Activated CD8-positive, alpha-beta memory T cell treated with anti-CD3 and anti-CD28 coated beads, Interleukin-2, amount 50 U/mL, for 24 hours (primary cell): ENCODE measurements at regions not wholly inside any gene's neighbourhood (a gene's known extent, or its start where the extent isn't known, plus 50 kb on each side); places are given as distances from the start of the nearest gene placed in this dataset.

Source experiments
- DNase-seq: peaks from one replicate; pipeline ENCODE4 v3.0.0-alpha.2; 2020; ENCODE audit errors: extremely low read depth

DNA sequence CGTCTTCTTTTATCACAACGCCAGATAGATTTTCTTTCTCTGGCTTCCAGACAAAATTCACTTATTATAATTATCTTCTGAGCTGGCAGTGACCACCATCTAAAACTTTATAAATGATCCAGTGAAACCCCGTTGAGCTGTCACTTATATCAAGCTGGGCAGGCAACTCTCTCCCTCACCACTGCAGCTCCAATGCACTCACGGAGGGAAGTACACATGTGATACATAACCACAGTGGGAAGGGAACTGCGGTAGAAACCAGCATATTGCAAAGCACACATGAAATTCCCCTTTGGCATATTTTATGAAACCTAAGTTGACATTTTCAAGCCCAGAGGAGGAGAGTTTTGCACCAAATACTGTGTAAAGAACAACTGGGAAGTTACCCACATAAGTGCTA lies 536.9 kb downstream of the HACE1 start:
- DNase-seq, result no peak

DNA sequence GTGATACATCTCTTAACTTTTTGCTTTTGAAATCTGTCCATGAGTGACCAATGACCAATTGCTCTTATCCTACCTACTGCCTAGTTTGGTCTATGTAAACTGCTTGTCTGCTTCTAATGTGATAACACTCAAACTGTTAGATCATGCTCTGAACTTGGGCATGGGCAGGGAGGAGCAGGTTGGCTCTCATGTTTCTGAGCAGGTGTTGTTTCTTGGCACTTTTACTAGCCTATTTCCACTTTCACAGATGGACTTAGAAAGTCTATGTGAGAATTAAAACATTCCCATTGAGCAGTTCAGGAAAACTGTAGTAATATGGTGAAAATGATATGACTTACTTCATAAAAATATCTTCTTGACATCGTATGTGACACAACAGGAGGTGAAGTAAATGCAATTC lies 538.4 kb downstream of the HACE1 start:
- DNase-seq, result no peak

DNA sequence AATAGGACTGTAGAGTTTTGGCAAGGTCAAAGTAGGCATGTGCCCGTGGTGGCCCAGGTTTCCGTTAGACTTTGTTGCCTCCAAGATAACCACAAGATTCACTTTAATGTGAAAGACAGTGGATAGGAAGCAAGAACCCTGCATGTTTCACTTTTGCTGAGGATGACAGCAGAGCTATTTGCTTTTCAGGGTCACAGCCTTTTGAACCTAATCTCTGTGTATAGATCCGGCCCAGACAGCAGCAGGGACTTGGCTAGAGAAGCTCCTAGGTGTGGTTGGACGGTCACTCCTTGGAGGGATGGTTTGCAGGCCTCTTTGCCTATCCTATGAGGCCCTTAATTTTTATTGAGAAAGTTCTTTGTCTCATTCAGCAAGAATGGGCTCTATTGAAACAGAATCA lies 538.8 kb downstream of the HACE1 start:
- no peak for DNase-seq

DNA sequence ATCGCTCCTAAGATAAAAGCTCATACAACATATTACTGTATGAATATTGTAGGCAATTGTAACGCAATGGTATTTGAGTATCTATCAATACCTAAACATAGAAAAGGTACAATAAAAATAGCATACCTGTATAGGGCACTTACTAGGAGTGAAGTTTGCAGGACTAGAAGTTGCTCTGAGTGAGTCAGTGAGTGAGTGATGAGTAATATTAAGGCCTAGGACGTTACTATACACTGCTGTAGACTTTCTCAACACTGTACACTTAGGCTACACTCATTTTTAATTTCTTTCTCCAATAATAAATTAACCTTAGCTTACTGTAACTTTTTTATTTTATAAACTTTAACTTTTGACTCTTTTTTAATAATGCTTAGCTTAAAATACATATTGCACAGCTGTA lies 546.9 kb downstream of the HACE1 start:
- DNase-seq, result no peak

DNA sequence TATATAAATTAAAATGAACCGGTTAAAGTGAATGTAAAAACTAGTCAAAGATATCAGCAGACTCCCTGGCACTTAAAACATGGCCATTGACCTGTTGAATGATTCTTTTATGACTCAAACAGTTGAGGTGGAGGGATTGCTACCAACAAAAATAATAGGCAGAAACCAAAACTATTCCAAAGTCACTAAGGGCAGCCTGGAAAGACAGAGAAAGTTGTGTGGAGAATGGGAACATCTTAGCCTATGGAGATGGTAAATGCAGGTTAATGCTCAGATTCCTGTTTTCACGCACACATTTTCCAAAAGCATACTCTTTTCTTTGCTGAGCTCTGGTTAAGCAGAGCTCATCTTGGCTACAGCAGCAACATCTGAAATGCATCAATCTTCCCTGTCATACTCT lies 553.5 kb downstream of the HACE1 start:
- no peak for DNase-seq

DNA sequence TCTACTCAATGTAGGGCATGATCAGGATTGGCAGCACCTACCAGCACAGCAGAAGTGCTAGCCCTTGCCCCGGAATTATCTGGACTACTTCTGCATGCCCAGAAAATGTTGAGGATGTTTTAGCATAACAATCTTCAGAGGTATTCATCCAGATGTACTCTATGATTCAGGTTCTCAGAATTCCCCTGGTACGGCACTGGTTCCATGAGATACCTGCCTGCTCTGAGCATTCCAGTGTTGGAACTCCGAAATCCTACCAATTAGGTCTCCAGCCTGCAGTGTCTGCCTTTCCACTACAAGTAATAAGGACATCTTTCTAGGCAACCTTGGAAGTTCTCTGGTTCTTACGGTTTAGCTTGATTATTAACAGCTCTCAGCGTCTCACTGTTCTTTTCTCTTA lies 554.5 kb downstream of the HACE1 start:
- no peak for DNase-seq

DNA sequence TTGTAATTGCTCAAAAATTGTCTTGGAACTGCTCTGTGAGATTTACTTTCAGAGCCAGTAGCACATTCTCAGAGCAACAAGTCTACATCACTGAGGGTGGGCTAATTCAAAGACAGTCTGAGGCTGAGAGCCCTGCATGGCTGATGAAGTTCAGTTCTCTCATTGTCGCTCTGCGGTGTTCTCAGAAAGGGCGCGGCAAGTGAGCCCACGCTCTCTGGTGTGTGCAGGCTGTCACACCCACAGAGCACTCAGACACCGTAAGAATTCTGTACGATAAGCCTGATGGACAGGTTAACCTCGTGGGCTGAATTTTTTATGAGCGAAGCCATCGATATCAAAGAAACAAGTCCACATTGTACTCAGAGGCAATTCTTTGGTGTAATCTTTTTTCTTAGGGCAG lies 557.8 kb downstream of the HACE1 start:
- DNase-seq, result no peak

DNA sequence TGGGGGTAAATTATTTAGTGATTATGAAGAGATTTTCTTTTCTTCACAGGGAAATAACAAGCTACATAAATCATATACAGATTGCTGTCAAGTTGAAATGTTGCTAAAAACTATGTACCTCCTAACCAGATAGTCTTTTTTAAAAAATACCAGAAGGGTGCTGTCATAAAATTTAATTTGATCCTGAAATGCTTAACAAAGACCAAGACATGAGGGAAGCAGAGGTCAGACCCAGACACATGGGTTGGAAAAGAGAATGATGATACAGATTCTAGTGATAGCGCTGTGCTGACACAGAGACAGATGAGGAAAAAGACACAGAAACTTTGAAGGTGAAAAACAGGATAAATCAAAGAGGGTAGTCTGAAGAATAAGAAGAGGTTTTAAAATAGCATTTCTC lies 573.1 kb downstream of the HACE1 start:
- no peak for DNase-seq

DNA sequence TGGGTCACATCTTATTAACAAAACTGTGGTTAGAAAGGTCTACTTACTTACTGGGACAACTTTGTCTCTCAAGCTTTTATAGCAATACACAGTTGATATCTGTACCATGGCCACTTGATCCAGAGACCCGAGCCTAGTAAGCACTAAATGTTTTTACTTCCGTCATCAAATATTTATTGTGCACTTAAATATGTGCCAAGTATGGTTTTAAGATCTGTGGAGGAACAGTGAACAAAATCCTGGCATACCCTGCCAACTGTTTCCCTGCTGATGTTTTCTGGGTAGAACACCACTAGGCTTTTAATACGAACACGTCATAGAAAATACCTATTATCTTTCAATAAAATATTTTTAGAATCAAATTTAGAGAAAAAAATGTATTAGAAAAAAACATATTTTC lies 574.8 kb downstream of the HACE1 start:
- DNase-seq, result no peak

DNA sequence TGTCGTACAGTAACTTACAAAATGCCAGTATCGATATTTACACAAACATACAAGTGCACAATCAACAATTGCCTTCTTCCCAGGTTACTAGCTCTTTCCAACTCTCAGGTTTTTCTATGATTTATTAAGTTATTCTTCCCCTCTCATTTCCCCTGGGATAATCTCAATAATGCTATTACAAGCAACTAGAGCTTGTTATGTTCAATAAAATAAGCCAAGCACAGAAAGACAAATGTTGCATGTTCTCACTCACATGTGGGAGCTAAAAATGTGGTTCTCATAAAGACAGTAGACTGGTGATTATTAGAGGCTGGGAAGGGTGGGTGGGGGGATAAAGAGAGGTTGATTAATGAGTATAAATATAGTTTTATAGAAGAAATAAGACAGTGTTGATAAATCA lies 577.1 kb downstream of the HACE1 start:
- no peak for DNase-seq

DNA sequence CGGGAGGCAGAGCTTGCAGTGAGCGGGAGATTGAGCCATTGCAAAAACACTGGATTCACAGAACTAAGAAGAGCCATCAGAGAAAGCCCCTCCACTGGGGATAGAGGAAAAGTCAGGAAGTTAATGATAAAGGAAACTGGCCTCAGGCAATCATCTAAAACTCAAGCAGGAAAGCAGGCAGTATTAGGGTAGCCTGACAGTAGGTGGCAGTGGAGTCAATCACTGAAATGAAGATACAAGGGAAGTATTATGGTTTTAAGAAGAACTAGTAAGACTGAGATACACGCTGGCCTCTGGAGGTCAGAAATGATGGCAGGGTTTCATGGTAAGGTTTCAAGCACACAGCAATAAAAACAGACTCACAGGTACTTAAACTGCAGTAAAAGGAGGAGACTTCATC lies 578.3 kb downstream of the HACE1 start:
- DNase-seq, result no peak

DNA sequence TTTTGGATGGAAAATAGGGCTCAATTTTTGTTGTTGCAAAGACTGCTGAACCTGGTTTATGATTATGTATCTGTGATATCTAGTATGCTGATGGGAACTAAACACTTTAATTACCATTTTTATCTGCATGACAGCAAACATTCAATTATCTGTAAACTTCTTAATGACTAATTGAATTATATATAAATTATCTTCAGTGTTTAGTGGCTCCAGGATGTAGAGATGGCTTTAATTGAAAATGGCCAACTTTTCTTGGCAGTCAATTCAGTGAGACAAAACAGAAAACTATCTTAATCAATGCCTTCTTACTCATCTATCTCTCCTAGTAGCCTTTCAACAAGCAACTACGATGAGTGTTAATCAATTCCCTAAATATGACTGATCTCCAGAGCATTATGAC lies 591.3 kb downstream of the HACE1 start:
- DNase-seq, result no peak

DNA sequence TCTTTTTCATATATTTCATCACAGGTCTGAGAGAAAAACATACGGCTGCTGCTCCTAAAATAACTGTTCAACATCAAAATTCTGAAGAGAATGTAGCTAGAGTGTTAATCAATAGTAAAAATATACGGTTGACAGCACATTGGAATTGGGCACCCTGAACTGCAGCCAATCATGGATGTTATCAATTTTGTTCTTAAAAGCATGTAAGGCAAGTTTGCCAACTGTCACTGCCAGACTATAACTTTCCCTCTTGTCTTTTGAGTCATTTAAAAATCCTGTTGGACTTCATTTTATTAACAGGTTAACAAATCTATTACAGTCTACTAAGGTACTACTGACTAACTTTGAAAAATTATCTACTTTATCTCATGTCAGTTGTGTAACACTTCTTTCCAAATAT lies 592.8 kb downstream of the HACE1 start:
- no peak for DNase-seq

DNA sequence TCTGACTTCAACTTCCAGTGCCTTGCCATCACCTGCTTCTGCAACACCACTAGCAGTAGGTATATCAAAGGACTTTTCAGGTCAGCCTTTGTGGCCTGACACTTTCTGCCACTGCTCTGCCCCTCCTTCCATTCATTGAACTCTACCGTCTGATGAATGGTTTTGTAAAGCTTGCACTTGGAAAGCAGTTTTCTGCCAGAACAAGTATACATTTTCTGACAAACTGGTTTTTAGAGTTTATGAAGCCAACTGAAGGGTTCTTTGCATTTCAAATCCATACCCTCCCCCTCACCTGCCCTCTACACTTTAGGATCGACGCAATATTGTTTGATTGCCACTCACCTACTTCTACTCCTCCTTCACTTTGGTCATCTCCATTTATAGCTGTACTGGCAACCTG lies 603.1 kb downstream of the HACE1 start:
- DNase-seq, result no peak

DNA sequence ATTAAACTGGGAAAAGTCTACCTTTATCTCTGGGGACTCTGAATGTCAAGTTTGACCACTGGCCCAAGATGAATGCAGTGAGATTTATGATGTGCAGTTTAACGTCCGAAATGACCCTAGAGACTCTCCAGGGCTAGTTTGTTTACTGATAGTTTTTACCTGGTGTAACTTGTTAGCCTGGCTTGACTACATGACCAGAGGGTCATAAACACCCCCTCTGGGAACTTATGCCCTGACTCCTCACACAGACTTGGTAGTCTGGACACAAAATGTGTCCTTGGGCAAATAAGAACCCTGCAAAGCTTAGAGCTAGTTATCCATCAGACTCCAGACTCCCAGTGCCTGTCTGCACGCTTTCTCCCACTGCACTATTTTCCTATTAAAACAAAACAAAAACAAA lies 606.5 kb downstream of the HACE1 start:
- no peak for DNase-seq

DNA sequence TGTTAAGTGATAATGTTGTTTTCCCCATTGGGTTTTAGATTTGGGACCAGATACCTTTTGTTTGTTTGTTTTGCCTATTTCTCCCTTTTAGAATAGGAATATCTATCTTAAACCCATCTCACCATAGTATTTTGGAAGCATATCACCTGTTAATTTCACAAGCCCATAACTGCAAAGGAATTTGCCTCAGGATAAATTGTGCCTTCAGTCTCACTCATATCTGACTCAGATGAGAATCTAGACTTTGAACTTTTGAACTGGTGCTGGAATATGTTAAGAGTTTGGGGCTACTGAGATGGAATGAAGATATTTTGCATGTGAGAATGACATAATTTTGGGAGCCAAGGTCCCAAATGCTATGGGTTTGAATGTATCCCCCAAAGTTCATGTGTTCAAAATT lies 607.4 kb downstream of the HACE1 start:
- DNase-seq, result no peak

DNA sequence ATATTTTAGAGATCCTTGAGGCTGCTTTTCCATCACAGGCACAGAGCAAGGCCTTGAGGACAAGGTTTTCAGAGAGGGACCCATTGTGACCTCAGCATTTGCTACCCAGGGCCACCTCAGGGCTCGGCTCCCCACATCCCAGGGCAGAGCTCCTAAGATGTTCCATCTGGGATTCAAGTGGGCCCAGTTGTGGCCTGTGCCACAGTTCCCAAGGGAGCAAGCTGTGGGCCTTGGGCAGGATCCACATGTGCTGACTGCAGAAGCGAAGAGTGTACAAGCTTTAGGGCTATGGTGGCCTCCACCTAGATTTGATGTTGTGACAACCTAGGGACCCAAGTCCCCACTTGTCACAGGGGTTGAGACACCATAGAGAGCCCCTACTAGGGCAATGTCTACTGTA lies 608.1 kb downstream of the HACE1 start:
- no peak for DNase-seq

DNA sequence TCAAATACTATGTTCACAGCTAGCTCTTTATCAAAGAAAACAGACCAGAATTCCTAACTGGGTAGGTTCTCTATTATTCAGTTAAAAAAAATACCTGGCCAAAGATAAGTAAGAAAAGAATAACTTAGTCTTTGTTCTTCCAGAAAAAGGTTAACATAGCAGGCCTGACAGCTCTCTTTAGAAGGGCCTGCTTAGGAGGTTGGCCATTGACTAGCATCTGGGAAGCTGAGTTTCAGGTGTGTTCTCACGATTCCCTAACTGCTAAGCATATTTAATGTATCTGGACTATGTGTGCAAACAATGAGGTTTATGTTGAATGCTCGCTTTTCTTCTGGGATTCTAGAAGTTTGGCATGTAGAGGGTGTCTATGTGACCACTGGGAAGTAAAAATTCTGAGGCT lies 618.9 kb downstream of the HACE1 start:
- no peak for DNase-seq

DNA sequence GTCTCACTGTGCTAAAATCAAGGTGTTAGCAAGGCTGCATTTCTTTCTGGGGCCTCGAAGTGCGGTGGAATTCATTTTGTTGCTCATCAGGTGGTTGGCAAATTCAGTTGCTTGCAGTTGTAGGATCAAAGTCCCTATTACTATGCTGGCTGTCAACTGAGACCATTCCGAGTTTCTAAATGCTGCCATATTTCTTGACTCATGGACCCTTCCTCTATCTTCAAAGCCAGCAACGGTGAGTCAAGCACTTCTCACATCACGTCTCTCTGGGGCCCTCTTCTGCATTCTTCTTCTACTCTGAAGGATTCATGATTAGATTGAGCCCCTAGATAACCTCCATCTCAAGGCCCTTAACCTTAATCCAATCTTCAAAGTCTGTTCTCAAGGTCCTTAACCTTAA lies 619.7 kb downstream of the HACE1 start:
- no peak for DNase-seq

DNA sequence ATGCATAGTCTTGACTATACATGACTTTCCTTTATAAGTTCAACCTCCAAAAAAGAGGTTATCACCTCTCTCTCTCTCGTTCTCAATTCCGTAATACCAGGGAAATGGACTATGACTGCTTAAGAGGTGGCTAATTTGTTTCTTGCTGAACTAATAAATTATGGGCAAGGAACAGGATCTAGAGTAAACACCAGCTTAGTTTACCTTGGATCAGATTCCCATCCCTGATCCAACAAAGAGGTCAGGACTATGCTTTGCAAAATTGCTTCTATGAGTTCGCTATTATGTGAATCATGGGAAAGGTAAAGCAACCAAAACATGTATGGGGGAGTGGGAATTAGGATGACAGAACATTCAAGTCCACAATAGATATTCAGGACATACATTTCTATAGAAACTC lies 630.7 kb downstream of the HACE1 start:
- DNase-seq, result no peak

DNA sequence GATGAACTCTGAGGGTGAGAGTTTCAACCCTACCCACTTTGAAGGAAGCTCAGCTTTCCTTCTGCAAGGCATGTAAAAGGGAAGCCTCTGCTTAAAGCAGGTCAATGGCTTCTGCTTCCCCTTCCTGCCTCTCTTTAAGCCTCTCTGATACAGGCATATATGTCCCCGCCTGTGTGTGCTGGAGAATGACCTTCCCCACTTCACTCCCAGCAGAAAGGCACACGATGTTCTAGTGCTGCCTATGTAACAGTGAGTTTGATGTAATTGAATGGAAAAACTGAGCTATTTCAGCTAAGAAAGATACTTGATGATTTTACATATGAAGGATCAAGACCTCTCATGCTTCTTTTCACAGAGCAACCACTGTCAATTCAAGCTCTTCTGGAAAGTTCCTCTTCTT lies 632.2 kb downstream of the HACE1 start:
- no peak for DNase-seq

DNA sequence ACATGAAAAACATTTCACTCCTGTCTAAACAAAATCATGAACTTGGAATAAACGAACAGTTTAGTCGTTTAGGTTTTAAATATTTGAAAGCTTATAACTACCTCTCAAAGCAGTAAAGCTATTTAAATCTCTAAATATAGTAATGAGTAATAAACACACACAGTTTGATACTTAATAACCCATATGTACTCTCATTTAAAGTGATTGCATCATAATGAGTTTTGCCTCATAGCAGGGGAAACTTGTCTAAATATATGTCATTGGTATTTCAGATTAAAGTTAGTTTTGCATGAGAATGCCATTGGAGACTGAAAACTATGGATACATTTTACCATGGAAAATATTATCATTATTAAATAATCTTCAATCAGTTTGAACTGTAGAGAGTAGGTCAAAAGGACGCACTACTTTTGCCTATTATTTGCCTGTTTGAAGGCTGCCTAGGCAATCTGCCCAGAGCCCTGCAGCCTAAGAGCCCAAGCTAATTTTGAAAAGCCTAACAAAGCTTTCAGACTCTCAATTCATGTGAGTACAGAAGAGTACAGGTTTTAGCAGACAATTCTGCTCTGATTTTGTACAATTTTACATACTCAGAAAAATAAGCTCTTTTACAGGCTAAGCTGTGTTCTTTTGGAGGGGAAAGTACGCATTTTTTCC lies 632.8 kb downstream of the HACE1 start:
- DNase-seq, result no peak

DNA sequence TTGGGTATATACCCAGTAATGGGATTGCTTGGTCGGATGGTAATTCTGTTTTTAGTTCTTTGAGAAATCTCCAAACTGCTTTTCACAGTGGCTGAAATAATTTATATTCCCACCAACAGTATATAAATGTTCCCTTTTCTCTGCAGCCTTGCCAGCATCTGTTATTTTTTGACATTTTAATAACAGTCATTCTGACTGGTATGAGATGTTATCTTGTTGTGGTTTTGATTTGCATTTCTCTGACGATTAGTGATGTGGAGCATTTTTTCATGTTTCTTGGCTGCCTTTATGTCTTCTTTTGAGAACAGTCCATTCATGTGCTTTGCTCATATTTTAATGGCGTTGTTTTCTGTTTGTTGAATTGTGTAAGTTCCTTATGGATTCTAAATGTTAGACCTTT lies 641.6 kb downstream of the HACE1 start:
- no peak for DNase-seq

DNA sequence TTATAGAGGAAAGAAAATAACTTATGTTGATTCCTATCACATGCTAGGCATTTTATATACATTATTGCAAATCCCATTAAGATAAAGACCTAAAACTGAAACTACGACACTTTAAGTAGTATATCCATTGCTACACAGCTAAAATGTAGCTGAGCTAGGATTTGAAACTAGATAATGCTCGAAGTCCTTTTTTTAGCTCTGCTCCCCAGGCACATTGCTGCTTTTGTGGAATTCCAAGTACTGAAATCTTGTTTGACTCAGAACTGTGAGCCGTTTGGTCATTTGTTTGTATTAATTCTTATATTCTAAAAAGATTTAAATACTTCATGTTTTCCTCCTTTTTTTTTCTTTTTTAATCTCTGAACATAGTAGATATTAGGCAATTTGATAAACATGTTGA lies 644.8 kb downstream of the HACE1 start:
- DNase-seq, result no peak
